H1 (cell line): ENCODE measurements at regions not wholly inside any gene's neighbourhood (a gene's known extent, or its start where the extent isn't known, plus 50 kb on each side); places are given as distances from the start of the nearest gene placed in this dataset.

ENCODE experiments used
- CTCF ChIA-PET: fragments of 300-600 bp; sonication (Branson Sonifier 250); formaldehyde crosslinking; loops from one replicate; lab custom pipeline; 2021; ENCODE audit not compliant: partially characterized antibody; lab: Charles Lee
- POLR2A ChIA-PET: fragments of 300-600 bp; sonication (Branson Sonifier 250); formaldehyde crosslinking; loops from one replicate; lab custom pipeline; 2021; ENCODE audit warnings: inconsistent platforms; ENCODE audit not compliant: partially characterized antibody; lab: Charles Lee
- DNase-seq, 2 experiments: peaks; one replicate each; pipeline versions ENCODE4 v3.0.0 to v3.0.0-alpha.2; 2010 to 2022; ENCODE audit warnings: low spot score in 2 of 2, low read depth in 1 of 2, mixed read lengths in 1 of 2
- FAIRE-seq: peaks from 2 replicates; lab custom pipeline; 2011; peaks lifted over from hg19 to GRCh38; lab: Jason Lieb, UNC
- H2AFZ ChIP-seq: 2 replicates; pipeline ENCODE4 v1.8.1; 2012; ENCODE audit warnings: low read length, inconsistent platforms
- H2AK5ac ChIP-seq: 2 replicates; pipeline ENCODE4 v1.6.1; 2013; ENCODE audit warnings: low read depth, low read length
- H2BK120ac ChIP-seq: replicated peaks from 2 replicates; pipeline ENCODE3; 2013; ENCODE audit warnings: low read depth, low read length, inconsistent platforms
- H2BK12ac ChIP-seq: 2 replicates; pipeline ENCODE4 v1.6.1; 2013; ENCODE audit warnings: low read depth, low read length
- H2BK15ac ChIP-seq: 2 replicates; pipeline ENCODE4 v1.6.1; 2013; ENCODE audit warnings: low read length
- H2BK20ac ChIP-seq: 2 replicates; pipeline ENCODE4 v1.6.1; 2013; ENCODE audit warnings: low read length
- H2BK5ac ChIP-seq: 2 replicates; pipeline ENCODE4 v1.6.1; 2013; ENCODE audit warnings: low read depth, low read length
- H3K14ac ChIP-seq: 2 replicates; pipeline ENCODE4 v1.6.1; 2013; ENCODE audit warnings: inconsistent platforms; ENCODE audit not compliant: insufficient read length
- H3K18ac ChIP-seq: 2 replicates; pipeline ENCODE4 v1.6.1; 2013; ENCODE audit warnings: low read length; ENCODE audit errors: extremely low read depth
- H3K23ac ChIP-seq: 2 replicates; pipeline ENCODE4 v1.6.1; 2013; ENCODE audit warnings: inconsistent platforms; ENCODE audit not compliant: insufficient read length
- H3K23me2 ChIP-seq: 2 replicates; pipeline ENCODE4 v1.6.1; 2013; ENCODE audit warnings: low read depth, low read length
- H3K27ac ChIP-seq: 2 replicates; pipeline ENCODE4 v1.6.1; 2011; ENCODE audit warnings: low read depth, low read length, inconsistent platforms
- H3K27me3 ChIP-seq, 4 experiments: replicated peaks in 1 of 4; 1 replicate in 1 of 4; 2 replicates in 3 of 4; pipeline versions ENCODE4 v1.6.1 to v1.8.1; 2011 to 2013; ENCODE audit warnings: low read length in 3 of 4, mild to moderate bottlenecking in 3 of 4, inconsistent platforms in 2 of 4, mixed read lengths in 2 of 4, moderate library complexity in 1 of 4; ENCODE audit not compliant: control insufficient read depth in 3 of 4, insufficient read depth in 3 of 4; ENCODE audit errors: extremely low read depth in 1 of 4
- H3K36me3 ChIP-seq, 4 experiments: 2 replicates each; pipeline versions ENCODE4 v1.6.1 to v1.8.1; 2011 to 2013; ENCODE audit warnings: mild to moderate bottlenecking in 4 of 4, low read length in 3 of 4, moderate library complexity in 2 of 4, control low read depth in 1 of 4, inconsistent platforms in 1 of 4; ENCODE audit not compliant: insufficient read depth in 4 of 4, control insufficient read depth in 2 of 4
- H3K4ac ChIP-seq: replicated peaks from 2 replicates; pipeline ENCODE3; 2013; ENCODE audit warnings: low read length, low read depth, mixed read lengths, inconsistent platforms; ENCODE audit not compliant: insufficient read length
- H3K4me1 ChIP-seq, 4 experiments: replicated peaks in 1 of 4; 1 replicate in 1 of 4; 2 replicates in 3 of 4; pipeline versions ENCODE4 v1.6.1 to v1.8.1; 2011 to 2013; ENCODE audit warnings: low read length in 3 of 4, inconsistent platforms in 2 of 4, mixed read lengths in 1 of 4; ENCODE audit not compliant: insufficient read depth in 4 of 4, control insufficient read depth in 3 of 4
- H3K4me2 ChIP-seq, 2 experiments: 2 replicates each; pipeline versions ENCODE4 v1.6.1 to v1.8.1; 2011 to 2013; ENCODE audit warnings: low read depth in 2 of 2, low read length in 2 of 2, control low read depth in 1 of 2, inconsistent platforms in 1 of 2, mild to moderate bottlenecking in 1 of 2; ENCODE audit not compliant: insufficient read depth in 1 of 2
- H3K4me3 ChIP-seq, 4 experiments: fragments of 200-600, 300-600 bp in 1 of 4; sonication (generic), shearing (Covaris generic), sonication (Bioruptor Twin) in 1 of 4; 2 replicates each; pipeline versions ENCODE4 v1.5.1 to v1.8.1; 2011 to 2016; ENCODE audit warnings: low read length in 4 of 4, low read depth in 3 of 4, control low read depth in 2 of 4, inconsistent platforms in 2 of 4, mild to moderate bottlenecking in 2 of 4, mixed read lengths in 1 of 4, moderate library complexity in 1 of 4; ENCODE audit not compliant: insufficient read depth in 2 of 4; ENCODE audit errors: extremely low read depth in 1 of 4
- H3K56ac ChIP-seq: replicated peaks from 2 replicates; pipeline ENCODE3; 2013; ENCODE audit warnings: low read depth, mild to moderate bottlenecking, mixed read lengths, low read length, inconsistent platforms; ENCODE audit not compliant: insufficient read length
- H3K79me1 ChIP-seq: 2 replicates; pipeline ENCODE4 v1.6.1; 2013; ENCODE audit warnings: low read depth, low read length, control low read depth
- H3K79me2 ChIP-seq, 2 experiments: 2 replicates each; pipeline versions ENCODE4 v1.6.1 to v1.8.1; 2012 to 2013; ENCODE audit warnings: low read length in 2 of 2, mild to moderate bottlenecking in 2 of 2, inconsistent platforms in 1 of 2; ENCODE audit not compliant: insufficient read depth in 2 of 2, control insufficient read depth in 1 of 2
- H3K9ac ChIP-seq, 4 experiments: replicated peaks in 1 of 4; 1 replicate in 1 of 4; 2 replicates in 3 of 4; pipeline versions ENCODE4 v1.6.1 to v1.8.1; 2011 to 2013; ENCODE audit warnings: low read depth in 3 of 4, low read length in 3 of 4, control low read depth in 2 of 4, mild to moderate bottlenecking in 2 of 4, moderate library complexity in 2 of 4, inconsistent platforms in 1 of 4; ENCODE audit errors: extremely low read depth in 1 of 4
- H3K9me3 ChIP-seq, 2 experiments: 2 replicates each; pipeline versions ENCODE4 v1.6.1 to v1.8.1; 2012 to 2013; ENCODE audit warnings: mild to moderate bottlenecking in 2 of 2, moderate library complexity in 2 of 2, control low read depth in 1 of 2, inconsistent platforms in 1 of 2, low read depth in 1 of 2, low read length in 1 of 2, mixed read lengths in 1 of 2; ENCODE audit not compliant: insufficient read depth in 2 of 2
- H4K20me1 ChIP-seq, 2 experiments: replicated peaks in 1 of 2; 2 replicates each; pipeline versions ENCODE3 to v1.8.1; 2011 to 2013; ENCODE audit warnings: inconsistent platforms in 2 of 2, low read length in 2 of 2, mild to moderate bottlenecking in 1 of 2; ENCODE audit not compliant: insufficient read depth in 2 of 2, control insufficient read depth in 1 of 2
- H4K5ac ChIP-seq: 2 replicates; pipeline ENCODE4 v1.6.1; 2013; ENCODE audit warnings: low read length, low read depth, mixed read lengths, inconsistent platforms; ENCODE audit not compliant: insufficient read length
- H4K8ac ChIP-seq: 2 replicates; pipeline ENCODE4 v1.8.0; 2013; ENCODE audit warnings: mild to moderate bottlenecking, moderate library complexity, low read length, inconsistent platforms; ENCODE audit not compliant: insufficient read depth; ENCODE audit errors: extremely low read depth
- H4K91ac ChIP-seq: replicated peaks from 2 replicates; pipeline ENCODE3; 2013; ENCODE audit warnings: low read length, mixed read lengths, inconsistent platforms; ENCODE audit not compliant: insufficient read length
- ASH2L ChIP-seq: fragments of 200-600, 300-600 bp; sonication (generic); IDR thresholded peaks from one replicate; pipeline ENCODE4 v1.7.1; 2017; ENCODE audit warnings: low read length
- CTBP2 ChIP-seq: IDR thresholded peaks from 2 replicates; pipeline ENCODE4 v1.7.0; 2011; ENCODE audit warnings: borderline replicate concordance, mild to moderate bottlenecking, moderate library complexity, mixed read lengths, low read length; ENCODE audit not compliant: insufficient read depth, insufficient read length
- E2F6 ChIP-seq: IDR thresholded peaks from 2 replicates; pipeline ENCODE4 v1.6.1; 2012; ENCODE audit warnings: inconsistent platforms
- EP300 ChIP-seq, 2 experiments: IDR thresholded peaks; 1 replicate in 1 of 2; 2 replicates in 1 of 2; pipeline ENCODE4 v1.6.1; 2011 to 2012; ENCODE audit warnings: low read depth in 2 of 2, low read length in 2 of 2, mild to moderate bottlenecking in 2 of 2, borderline replicate concordance in 1 of 2, inconsistent platforms in 1 of 2, moderate library complexity in 1 of 2
- GTF2F1 ChIP-seq: IDR thresholded peaks from 2 replicates; pipeline ENCODE4 v1.6.1; 2012; ENCODE audit warnings: low read depth, low read length, improper control_type of control experiment, borderline replicate concordance
- JUN ChIP-seq: IDR thresholded peaks from 2 replicates; pipeline ENCODE4 v1.6.1; 2011; ENCODE audit warnings: low read depth, mild to moderate bottlenecking, improper control_type of control experiment, low read length
- MAFK ChIP-seq: IDR thresholded peaks from 2 replicates; pipeline ENCODE4 v1.6.1; 2012; ENCODE audit warnings: low read depth, mild to moderate bottlenecking, improper control_type of control experiment, low read length
- NRF1 ChIP-seq: IDR thresholded peaks from 2 replicates; pipeline ENCODE4 v1.6.1; 2011; ENCODE audit warnings: mild to moderate bottlenecking, low read depth, low read length, improper control_type of control experiment
- RXRA ChIP-seq: IDR thresholded peaks from 2 replicates; pipeline ENCODE4 v1.6.1; 2011; ENCODE audit warnings: low read depth, mild to moderate bottlenecking, low read length, moderate library complexity; ENCODE audit not compliant: insufficient read depth
- SAP30 ChIP-seq: fragments of 300-600 bp; sonication (generic); IDR thresholded peaks from 2 replicates; pipeline ENCODE4 v1.7.1; 2012; ENCODE audit warnings: low read length, moderate library complexity, mild to moderate bottlenecking, inconsistent platforms; ENCODE audit not compliant: insufficient read depth, insufficient replicate concordance
- SP1 ChIP-seq: IDR thresholded peaks from 2 replicates; pipeline ENCODE4 v1.6.1; 2011; ENCODE audit warnings: low read depth, low read length
- TCF12 ChIP-seq: IDR thresholded peaks from 2 replicates; pipeline ENCODE4 v1.6.1; 2011; ENCODE audit warnings: low read depth, mild to moderate bottlenecking, low read length
- WGBS, 2 experiments: shearing (Covaris generic) in 1 of 2; methylation state at CpG; one replicate each; pipeline versions ENCODE4 v1.1.6 to v1.1.7; 2013 to 2015; ENCODE audit warnings: low lambda C conversion rate in 2 of 2, mixed read lengths in 2 of 2, inconsistent platforms in 1 of 2, low coverage in 1 of 2, missing lambda C conversion rate in 1 of 2; ENCODE audit not compliant: insufficient replicate concordance in 2 of 2, insufficient coverage in 1 of 2, insufficient read length in 1 of 2; ENCODE audit errors: extremely low coverage in 1 of 2, missing lambda C conversion rate in 1 of 2; 5-methylcytosine and 5-hydroxymethylcytosine counted together

GRCh38 chr2:121135168-121135853 lies 149.7 kb downstream of the TFCP2L1 start:
- FAIRE-seq: no peak
- DNase-seq: no peak
- H3K4me2 ChIP-seq: no peak overlapping the region
- no peak overlapping the region for H3K9ac ChIP-seq
- no peak overlapping the region for H3K23ac ChIP-seq
- ChIA-PET POLR2A (interaction anchor here (0.6 to 1.1 kb wide), 2 partner anchors 154 to 160 kb away, joined by 3 to 5 read pairs; no protein-coding TSS in a partner anchor), CTCF (interaction anchor here (0.7 to 1.6 kb wide), 3 partner anchors 15 to 93 kb away, joined by 3 to 6 read pairs (median 3); no protein-coding TSS in a partner anchor)
- no peaks in the 10 kb centered on the region for H3K79me1 ChIP-seq
- no peak overlapping the region for H2BK12ac ChIP-seq
- no peak overlapping the region for H3K4ac ChIP-seq
- peaks cover 0 to 11% of the 10 kb centered on the region in 2 experiments for H4K20me1 ChIP-seq
- H2AK5ac ChIP-seq: no peak overlapping the region
- H4K91ac ChIP-seq: no peak overlapping the region
- peaks cover 0 to 21% (median 12%) of the 10 kb centered on the region in 4 experiments; a peak in 6 of 7 replicates for H3K4me1 ChIP-seq
- H2BK5ac ChIP-seq: no peak overlapping the region
- no peak overlapping the region for H3K4me3 ChIP-seq
- no peak overlapping the region for H2AFZ ChIP-seq
- no peaks in the 10 kb centered on the region; a peak in 1 of 4 replicates for H3K9me3 ChIP-seq
- H2BK15ac ChIP-seq: no peak overlapping the region
- H3K56ac ChIP-seq: no peak overlapping the region
- no peak overlapping the region for H3K27ac ChIP-seq
- H3K23me2 ChIP-seq: peaks cover 7% of the 10 kb centered on the region; the same call in 1 of the 2 replicates
- peaks cover 0 to 6% (median 2%) of the 10 kb centered on the region in 4 experiments; a peak in 2 of 7 replicates for H3K27me3 ChIP-seq
- no peak overlapping the region for H4K5ac ChIP-seq
- H3K18ac ChIP-seq: no peak overlapping the region; the same call in 1 of the 2 replicates
- no peaks in the 10 kb centered on the region for H3K79me2 ChIP-seq
- no peak overlapping the region for H2BK20ac ChIP-seq
- WGBS, 2 experiments: 50% methylated on average over 2 of the region's 2 CpGs; no CpG with 5 or more reads in 1 of the 2 experiments
- H4K8ac ChIP-seq: no peak overlapping the region
- H3K36me3 ChIP-seq: no peaks in the 10 kb centered on the region
- H2BK120ac ChIP-seq: no peak overlapping the region
- H3K14ac ChIP-seq: no peak overlapping the region
- no peak for TF ChIP-seq CTBP2
- TF ChIP-seq NRF1: no peak
- TF ChIP-seq EP300 (IDR thresholded peaks at IDR 0.05; ENCODE audit: borderline replicate concordance in 1 of 2, low read depth in 2 of 2, low read length in 2 of 2): no peak
- TF ChIP-seq MAFK: no peak
- TF ChIP-seq SAP30: no peak
- no peak for TF ChIP-seq JUN
- TF ChIP-seq ASH2L: no peak
- no peak for TF ChIP-seq RXRA
- no peak for TF ChIP-seq E2F6
- TF ChIP-seq GTF2F1: no peak
- no peak for TF ChIP-seq SP1
- TF ChIP-seq TCF12: no peak
